ENCODE measurements at regions not wholly inside any gene's neighbourhood (a gene's known extent, or its start where the extent isn't known, plus 50 kb on each side); places are given as distances from the start of the nearest gene placed in this dataset.

GRCh38 chr19:24000656-24001055 lies 86.0 kb downstream of the ZNF726 start:
- TF ChIP-seq CTCF (IDR thresholded peaks at IDR 0.05), result no peak
- no peak for TF ChIP-seq POLR2A (IDR thresholded peaks at IDR 0.05)
- TF ChIP-seq POLR2AphosphoS5 (IDR thresholded peaks at IDR 0.05; ENCODE audit: insufficient read depth in 1 of 2, low read depth in 1 of 2), result no peak

Data from vagina (tissue), 2 donors.